Adrenal gland (tissue), 5 donors: ENCODE measurements at regions not wholly inside any gene's neighbourhood (a gene's known extent, or its start where the extent isn't known, plus 50 kb on each side); places are given as distances from the start of the nearest gene placed in this dataset.

Experiments
- CTCF ChIP-seq, 6 experiments: fragments of 450-650 bp in 4 of 6; fragments of 200-600 bp in 2 of 6; sonication (generic) in 1 of 6; IDR thresholded peaks; 1 replicate in 5 of 6; 2 replicates in 1 of 6; pipeline versions ENCODE4 v1.5.1 to v1.8.0; 2016 to 2021; ENCODE audit warnings: antibody characterized with exemption in 6 of 6, mild to moderate bottlenecking in 2 of 6, moderate library complexity in 1 of 6
- POLR2A ChIP-seq, 2 donors: fragments of 450-650 bp; IDR thresholded peaks; one replicate each; pipeline ENCODE4 v1.6.1; 2017; ENCODE audit warnings: antibody characterized with exemption in 2 of 2, mild to moderate bottlenecking in 2 of 2, moderate library complexity in 1 of 2
- donor health status: DM: no; HTN: no; CAD: no.

- TF ChIP-seq CTCF (IDR thresholded peaks at IDR 0.05) (no peak), POLR2A (IDR thresholded peaks at IDR 0.05) (no peak)
Observed at GRCh38 chr2:67095121-67095520, 302.0 kb upstream of the ETAA1 start.
